ENCODE measurements at regions not wholly inside any gene's neighbourhood (a gene's known extent, or its start where the extent isn't known, plus 50 kb on each side); places are given as distances from the start of the nearest gene placed in this dataset.

- DNase-seq, result peak in 3 of 4 experiments; percentile 11 to 44 (median 18)
Observed at GRCh38 chr15:93257920-93258319, 168.9 kb upstream of the RGMA start.

- no peak for DNase-seq
Observed at GRCh38 chr15:93253681-93254080, 164.7 kb upstream of the RGMA start.

DNA sequence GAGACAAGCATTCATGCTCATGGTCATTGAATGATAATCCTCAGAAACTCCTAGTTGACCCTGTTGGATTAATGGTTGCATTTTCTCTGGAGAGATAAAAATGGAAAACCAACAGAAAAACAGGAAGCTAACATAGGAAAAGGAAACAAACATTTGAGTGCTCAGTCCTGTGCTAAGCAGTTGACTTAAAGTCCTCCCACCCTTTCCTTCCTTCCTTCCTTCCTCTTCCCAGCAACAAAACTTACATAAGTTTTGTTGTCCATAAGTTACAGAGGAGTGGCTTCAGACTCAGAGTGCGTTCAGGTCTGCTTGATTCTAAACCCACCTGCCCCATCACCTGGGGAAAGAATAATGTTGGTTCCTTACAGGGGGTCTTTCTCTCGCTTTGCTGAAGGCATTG lies 163.8 kb upstream of the RGMA start:
- DNase-seq, result peak in 3 of 4 experiments; percentile 30 to 65 (median 58)

- no peak for DNase-seq
Observed at GRCh38 chr15:93250950-93251349, 161.9 kb upstream of the RGMA start.

DNA sequence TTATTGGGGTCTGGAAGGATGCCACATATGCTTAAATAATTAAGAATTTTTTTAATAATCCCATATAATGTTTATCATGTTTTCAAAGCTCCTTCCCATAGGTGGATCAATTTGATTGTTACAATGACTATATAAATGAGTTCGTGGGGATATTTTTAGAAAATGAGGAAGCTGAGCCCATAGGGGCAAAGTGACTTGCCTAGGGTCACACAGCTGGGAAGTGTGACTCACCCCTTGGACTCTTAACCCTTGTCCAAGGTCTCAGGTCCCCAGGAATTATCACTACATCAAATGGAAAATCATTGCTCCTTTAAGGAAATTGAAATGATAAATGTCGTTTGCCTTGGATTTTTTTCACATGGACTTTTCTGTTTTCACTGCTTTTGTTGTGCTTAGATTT lies 161.2 kb upstream of the RGMA start:
- DNase-seq, result peak; percentile 62 to 84 (median 72)

DNA sequence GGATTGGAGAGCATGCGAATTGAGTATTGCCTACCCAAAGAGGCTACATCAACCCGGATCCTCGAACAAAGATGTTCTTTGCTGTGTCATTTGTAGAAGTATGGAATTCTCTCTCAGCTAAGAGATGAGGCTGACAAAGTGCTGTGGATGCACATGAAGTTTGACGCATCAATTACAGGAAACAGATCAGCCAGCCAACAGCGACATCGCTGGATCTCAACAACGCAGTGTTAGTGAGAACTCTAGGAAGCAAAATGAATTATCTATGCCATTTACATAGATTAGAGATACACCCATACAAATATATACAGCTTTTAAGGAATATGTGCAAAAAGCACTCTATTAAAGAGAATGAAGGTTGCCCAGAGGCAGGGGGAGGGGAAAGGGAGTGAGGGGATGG lies 160.6 kb upstream of the RGMA start:
- DNase-seq, result peak; percentile 24 to 38 (median 31)

DNA sequence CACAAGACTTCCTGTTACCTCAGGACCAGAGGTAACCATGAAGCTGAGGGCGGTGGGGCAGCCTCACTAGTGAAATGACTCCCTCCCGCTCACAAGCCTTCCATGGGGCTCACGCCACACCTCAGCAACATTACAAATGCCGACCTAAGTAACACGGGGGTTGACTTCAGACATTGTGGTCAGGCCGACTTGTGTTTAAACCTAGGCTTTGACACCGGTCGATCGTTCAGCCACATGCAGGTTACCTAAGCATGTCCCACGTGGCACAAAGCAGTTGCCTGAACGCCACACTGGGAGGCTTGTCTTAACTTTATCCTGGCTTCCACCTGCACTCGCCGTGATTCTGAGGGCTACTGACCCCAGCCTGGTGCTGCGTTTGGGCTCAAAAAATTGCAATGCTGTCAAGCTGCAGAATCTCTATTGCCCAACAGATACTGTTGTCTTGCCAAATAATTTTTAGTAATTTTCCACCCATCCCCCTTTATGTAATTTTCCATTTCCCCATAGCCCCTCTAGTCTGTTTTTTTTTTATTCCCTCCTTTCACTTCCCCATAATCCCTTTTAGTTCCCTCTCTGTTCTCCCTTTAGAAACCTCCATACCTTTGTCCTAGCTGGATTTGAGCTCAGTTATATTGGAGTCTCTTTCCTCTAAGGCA lies 158.6 kb upstream of the RGMA start:
- peak; percentile 41 to 81 (median 60) for DNase-seq

GRCh38 chr15:93246266-93247242 lies 157.5 kb upstream of the RGMA start:
- no peak for DNase-seq

GRCh38 chr15:93245661-93246042 lies 156.6 kb upstream of the RGMA start:
- DNase-seq, result no peak

DNA sequence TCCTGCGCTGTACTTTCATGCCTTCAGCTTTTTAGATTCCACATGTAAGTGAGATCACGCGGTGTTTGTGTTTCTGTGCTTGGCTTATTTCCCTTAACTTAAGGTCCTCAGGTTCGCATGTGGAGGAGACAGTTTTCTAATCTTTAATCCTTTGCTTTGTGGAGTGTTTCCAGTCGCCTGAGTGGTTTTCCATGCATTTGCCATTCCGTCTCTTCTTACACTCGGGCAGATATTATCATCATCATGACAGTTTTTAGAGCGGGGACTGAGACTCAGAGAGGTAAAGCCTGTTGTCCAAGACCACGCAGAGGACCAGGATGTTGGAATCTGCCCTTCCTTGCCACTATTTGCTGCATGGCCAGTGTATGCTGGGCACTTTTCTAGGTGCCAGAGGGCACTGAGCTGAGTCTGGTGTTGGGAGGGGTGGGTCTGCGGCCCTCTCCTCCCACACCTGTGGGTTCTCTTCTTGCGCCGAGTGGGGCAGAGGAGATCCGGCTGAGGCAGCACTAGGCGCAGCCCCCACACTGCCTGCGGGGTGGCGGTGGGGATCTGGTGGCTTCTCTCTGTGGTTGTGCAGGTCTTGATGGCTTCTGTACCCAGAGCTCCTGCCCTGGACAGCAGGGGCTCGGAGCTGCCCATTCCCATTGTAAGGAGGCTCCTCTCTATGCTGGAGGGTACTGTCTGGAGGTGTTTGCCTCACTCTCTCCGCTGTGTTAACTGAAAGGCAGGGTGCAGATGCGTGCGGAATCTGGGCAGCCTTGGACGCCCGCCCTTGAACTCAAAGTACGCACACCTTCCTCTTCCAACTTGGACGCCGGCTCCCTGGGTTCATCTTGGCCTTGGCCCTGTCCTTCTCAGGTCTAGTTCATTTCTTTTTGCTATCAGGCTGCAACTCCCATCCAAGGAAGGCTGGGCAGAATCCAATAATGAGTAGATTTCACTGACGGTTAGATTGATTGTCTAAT lies 156.0 kb upstream of the RGMA start:
- DNase-seq, result no peak

GRCh38 chr15:93243573-93243972 lies 154.6 kb upstream of the RGMA start:
- DNase-seq, result no peak

DNA sequence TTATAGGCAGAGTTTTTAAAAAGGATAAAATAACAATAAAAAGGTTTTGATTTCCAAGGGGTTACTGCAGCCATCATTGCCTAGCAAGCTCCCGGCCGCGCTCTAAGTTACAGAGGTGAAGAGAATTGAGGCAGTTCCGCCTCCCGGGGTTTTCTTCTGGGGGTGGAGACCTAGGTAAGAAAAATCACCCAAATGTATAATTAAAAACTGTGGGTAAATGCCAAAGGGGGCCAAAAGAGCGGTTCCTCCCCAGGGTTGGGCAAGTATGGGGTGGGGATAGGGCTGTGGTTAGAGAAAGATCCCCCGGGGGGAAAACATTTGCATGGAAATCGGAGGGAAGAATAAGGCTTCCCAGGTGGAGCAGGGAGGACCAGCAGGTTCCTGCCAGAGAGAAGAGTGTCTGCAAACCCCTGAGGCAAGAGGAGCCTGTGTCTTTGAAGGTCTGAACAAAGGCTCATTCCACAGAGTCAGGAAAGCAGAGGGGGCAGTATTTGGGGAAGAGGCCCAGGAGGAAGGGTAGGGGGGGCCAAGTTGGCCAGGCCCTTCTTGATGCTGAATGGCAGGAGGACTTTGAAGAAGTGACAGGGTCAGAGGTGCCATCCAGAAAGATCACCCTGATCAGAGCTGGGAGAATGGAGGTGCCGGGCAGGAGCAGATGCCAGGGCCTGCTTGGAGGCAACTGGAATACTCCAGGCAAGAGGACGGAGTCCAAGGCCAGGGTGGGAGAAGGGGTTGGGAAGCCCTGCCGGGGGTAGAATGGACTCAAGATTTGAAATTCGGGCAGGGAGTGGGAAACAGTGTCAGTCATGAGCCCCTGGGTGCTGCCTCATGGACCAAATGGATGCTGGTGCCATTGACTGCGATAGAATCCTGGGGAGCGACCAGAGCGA lies 152.9 kb upstream of the RGMA start:
- DNase-seq, result no peak

DNA sequence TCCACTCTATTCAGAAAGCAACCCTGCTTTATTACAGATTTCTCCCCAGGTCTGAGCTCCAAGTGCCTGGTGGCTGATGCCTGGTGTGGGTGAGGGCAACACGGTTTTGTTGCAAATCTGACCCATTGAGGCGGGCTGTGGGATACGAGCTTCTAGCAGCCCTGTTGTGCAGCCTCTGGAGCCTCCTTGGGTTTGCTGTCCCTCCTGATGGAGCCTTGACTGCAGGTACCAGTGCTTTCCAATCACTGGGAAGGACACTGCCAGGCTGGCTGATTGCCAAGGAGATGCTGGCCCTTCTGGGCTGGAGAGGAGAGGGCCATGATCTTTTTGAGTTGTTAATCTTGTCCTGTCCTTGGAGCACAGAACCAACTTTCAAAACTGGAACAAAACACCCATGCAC lies 151.0 kb upstream of the RGMA start:
- DNase-seq, result no peak

GRCh38 chr15:93239591-93239990 lies 150.6 kb upstream of the RGMA start:
- no peak for DNase-seq

- DNase-seq, result no peak
Observed at GRCh38 chr15:93238641-93239040, 149.6 kb upstream of the RGMA start.

- peak; percentile 94 to 98 (median 96) for DNase-seq
Observed at GRCh38 chr15:93235926-93236780, 147.1 kb upstream of the RGMA start.

- no peak for DNase-seq
Observed at GRCh38 chr15:93235269-93235668, 146.3 kb upstream of the RGMA start.

DNA sequence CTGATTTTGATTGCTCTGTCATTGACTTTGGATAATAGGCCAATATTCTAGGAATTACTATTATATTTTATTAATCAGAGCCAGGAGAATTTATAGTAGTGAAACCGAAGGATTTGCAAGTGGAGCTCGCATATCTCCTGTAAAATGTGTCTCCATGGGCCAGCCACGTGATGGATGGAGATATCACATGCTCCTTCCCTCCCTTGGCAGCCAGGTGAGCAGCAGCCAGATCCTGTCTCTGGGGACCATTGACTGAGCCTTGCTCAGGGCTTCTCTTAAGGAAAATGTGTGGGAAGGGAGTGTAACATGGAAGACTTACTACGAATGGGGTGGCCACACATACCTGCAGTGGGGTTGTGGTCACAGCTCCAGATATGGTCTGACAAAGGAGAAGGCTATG lies 144.7 kb upstream of the RGMA start:
- DNase-seq, result no peak

DNA sequence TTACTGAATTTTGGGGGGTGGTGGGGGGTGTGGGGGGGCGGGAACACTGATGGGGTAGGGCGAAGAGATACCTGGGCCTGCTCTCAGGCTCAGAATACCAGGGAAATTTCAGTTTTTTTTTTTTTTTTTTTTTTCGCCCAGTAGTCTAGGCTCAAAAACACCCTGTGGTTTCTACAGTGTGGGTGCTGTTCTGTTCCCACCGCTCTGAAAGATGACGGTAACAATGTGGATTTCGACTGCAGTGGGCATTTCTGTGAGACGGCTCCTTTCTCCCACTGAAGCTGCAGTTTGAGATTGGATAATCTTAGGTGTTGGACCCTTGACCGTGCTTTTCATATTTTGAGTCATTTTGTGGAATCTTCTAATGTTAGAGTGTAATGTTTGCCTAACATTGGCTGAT lies 143.8 kb upstream of the RGMA start:
- DNase-seq, result no peak

GRCh38 chr15:93231994-93232393 lies 143.0 kb upstream of the RGMA start:
- DNase-seq, result no peak

Data from suppressor macrophage (primary cell).